Body of pancreas (tissue), 4 donors: ENCODE measurements at regions not wholly inside any gene's neighbourhood (a gene's known extent, or its start where the extent isn't known, plus 50 kb on each side); places are given as distances from the start of the nearest gene placed in this dataset.

Experiments used
- POLR2A ChIP-seq, 3 donors: fragments of 450-650 bp; IDR thresholded peaks; one replicate each; pipeline ENCODE4 v1.6.1; 2016; ENCODE audit warnings: antibody characterized with exemption in 3 of 3, mild to moderate bottlenecking in 2 of 3
- TF ChIP-seq, protein P1 (sequence below), 7 experiments: fragments of 450-650 bp in 4 of 7; fragments of 200-600 bp in 3 of 7; sonication (generic) in 3 of 7; IDR thresholded peaks; one replicate each; pipeline ENCODE4 v1.5.1; 2016 to 2019; ENCODE audit warnings: antibody characterized with exemption in 7 of 7

DNA sequence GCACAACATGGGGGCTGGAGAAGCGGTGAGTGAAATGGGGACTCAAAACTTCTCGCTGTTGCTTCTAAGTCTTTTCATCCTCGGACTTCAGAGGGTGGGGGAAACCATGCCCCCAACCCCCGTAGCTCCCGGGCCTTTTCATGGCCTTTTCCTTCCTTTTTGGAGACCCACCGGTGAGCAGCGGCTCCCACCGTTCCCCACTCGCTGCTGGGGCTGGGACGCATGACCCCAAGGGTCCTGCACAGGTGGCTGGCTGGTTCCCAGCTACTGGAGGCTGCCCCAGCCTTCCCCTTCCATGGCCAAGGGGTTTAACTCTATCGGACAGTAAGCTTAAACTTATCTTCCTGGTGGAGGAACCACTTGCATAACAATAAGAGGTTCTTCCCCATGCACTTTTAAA is 194.3 kb upstream of the FERD3L start:
- TF ChIP-seq, protein P1, sequence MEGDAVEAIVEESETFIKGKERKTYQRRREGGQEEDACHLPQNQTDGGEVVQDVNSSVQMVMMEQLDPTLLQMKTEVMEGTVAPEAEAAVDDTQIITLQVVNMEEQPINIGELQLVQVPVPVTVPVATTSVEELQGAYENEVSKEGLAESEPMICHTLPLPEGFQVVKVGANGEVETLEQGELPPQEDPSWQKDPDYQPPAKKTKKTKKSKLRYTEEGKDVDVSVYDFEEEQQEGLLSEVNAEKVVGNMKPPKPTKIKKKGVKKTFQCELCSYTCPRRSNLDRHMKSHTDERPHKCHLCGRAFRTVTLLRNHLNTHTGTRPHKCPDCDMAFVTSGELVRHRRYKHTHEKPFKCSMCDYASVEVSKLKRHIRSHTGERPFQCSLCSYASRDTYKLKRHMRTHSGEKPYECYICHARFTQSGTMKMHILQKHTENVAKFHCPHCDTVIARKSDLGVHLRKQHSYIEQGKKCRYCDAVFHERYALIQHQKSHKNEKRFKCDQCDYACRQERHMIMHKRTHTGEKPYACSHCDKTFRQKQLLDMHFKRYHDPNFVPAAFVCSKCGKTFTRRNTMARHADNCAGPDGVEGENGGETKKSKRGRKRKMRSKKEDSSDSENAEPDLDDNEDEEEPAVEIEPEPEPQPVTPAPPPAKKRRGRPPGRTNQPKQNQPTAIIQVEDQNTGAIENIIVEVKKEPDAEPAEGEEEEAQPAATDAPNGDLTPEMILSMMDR (IDR thresholded peaks at IDR 0.05), result no peak
- no peak for TF ChIP-seq POLR2A (IDR thresholded peaks at IDR 0.05)
